Uterus (tissue), 3 donors: ENCODE measurements at regions not wholly inside any gene's neighbourhood (a gene's known extent, or its start where the extent isn't known, plus 50 kb on each side); places are given as distances from the start of the nearest gene placed in this dataset.

ENCODE experiments used
- DNase-seq, 2 donors: peaks; one replicate each; pipeline ENCODE4 v3.0.0-alpha.2; 2019 to 2020
- H3K27ac ChIP-seq, 2 donors: fragments of 200-600 bp; sonication (generic); 1 replicate in 1 of 2; 2 replicates in 1 of 2; pipeline ENCODE4 v1.5.1; 2016 to 2018
- H3K27me3 ChIP-seq, 2 donors: fragments of 200-600 bp; sonication (generic); one replicate each; pipeline ENCODE4 v1.5.1; 2018 to 2019; ENCODE audit warnings: control low read depth in 1 of 2
- H3K36me3 ChIP-seq, 2 donors: fragments of 200-600 bp; sonication (generic); one replicate each; pipeline ENCODE4 v1.5.1; 2019; ENCODE audit warnings: control low read depth in 1 of 2
- H3K4me1 ChIP-seq, 2 donors: fragments of 200-600 bp; sonication (generic); one replicate each; pipeline ENCODE4 v1.5.1; 2018 to 2019; ENCODE audit warnings: control low read depth in 1 of 2
- H3K4me3 ChIP-seq, 2 donors: fragments of 200-600 bp; sonication (generic); 1 replicate in 1 of 2; 2 replicates in 1 of 2; pipeline ENCODE4 v1.5.1; 2018 to 2019; ENCODE audit warnings: mild to moderate bottlenecking in 1 of 2
- H3K9me3 ChIP-seq, 2 donors: fragments of 200-600 bp; sonication (generic); one replicate each; pipeline ENCODE4 v1.5.1; 2019; ENCODE audit warnings: control low read depth in 1 of 2
- CTCF ChIP-seq, 4 experiments: fragments of 200-600 bp in 2 of 4; fragments of 450-650 bp in 2 of 4; sonication (generic) in 2 of 4; IDR thresholded peaks; one replicate each; pipeline ENCODE4 v1.5.1; 2016 to 2019; ENCODE audit warnings: antibody characterized with exemption in 4 of 4, mild to moderate bottlenecking in 2 of 4, moderate library complexity in 1 of 4
- POLR2A ChIP-seq, 2 donors: fragments of 450-650 bp; IDR thresholded peaks; one replicate each; pipeline ENCODE4 v1.6.1; 2016; ENCODE audit warnings: antibody characterized with exemption in 2 of 2, mild to moderate bottlenecking in 1 of 2, moderate library complexity in 1 of 2
- intact Hi-C: fragments of 100-400 bp; cut with DNase I; formaldehyde crosslinking; loops from one replicate; pipeline ENCODE4 v1.15.1; 2023; ENCODE audit warnings: low total_unique reads
- donor health status: DM: yes; HTN: yes; CAD: no.

GRCh38 chrY:11022734-11023133, 1495.1 kb downstream of the TSPY10 start:
- Histone ChIP-seq H3K4me1 (no peaks in the 10 kb centered on the region), H3K9me3 (no peaks in the 10 kb centered on the region), H3K27ac (no peak overlapping the region), H3K36me3 (no peaks in the 10 kb centered on the region), H3K27me3 (no peaks in the 10 kb centered on the region), H3K4me3 (no peak overlapping the region)
- intact Hi-C loops: no loop called here
- TF ChIP-seq CTCF (IDR thresholded peaks at IDR 0.05): no peak
- no peak for TF ChIP-seq POLR2A (IDR thresholded peaks at IDR 0.05)
- no peak for DNase-seq

- Histone ChIP-seq H3K4me1 (no peaks in the 10 kb centered on the region), H3K27ac (no peak overlapping the region), H3K36me3 (no peaks in the 10 kb centered on the region), H3K4me3 (no peak overlapping the region), H3K9me3 (no peaks in the 10 kb centered on the region), H3K27me3 (no peaks in the 10 kb centered on the region)
- intact Hi-C loops: no loop called here
- no peak for DNase-seq
- no peak for TF ChIP-seq POLR2A (IDR thresholded peaks at IDR 0.05)
Measured at GRCh38 chrY:11044234-11044883, 1516.7 kb downstream of the TSPY10 start.

- no peaks in the 10 kb centered on the region for H3K36me3 ChIP-seq
- intact Hi-C loops: no loop called here
Measured at GRCh38 chrY:11063486-11063885, 1535.8 kb downstream of the TSPY10 start.

GRCh38 chrY:11063960-11064359, 1536.3 kb downstream of the TSPY10 start:
- intact Hi-C loops: no loop called here
- H3K27me3 ChIP-seq: no peaks in the 10 kb centered on the region

More at GRCh38 chrY:11063486-11063885, 1535.8 kb downstream of the TSPY10 start:
- no peak for DNase-seq
- Histone ChIP-seq H3K27me3 (no peaks in the 10 kb centered on the region), H3K9me3 (no peaks in the 10 kb centered on the region), H3K27ac (no peak overlapping the region), H3K4me1 (no peaks in the 10 kb centered on the region), H3K4me3 (no peak overlapping the region)
- TF ChIP-seq POLR2A (IDR thresholded peaks at IDR 0.05) (no peak), CTCF (IDR thresholded peaks at IDR 0.05) (no peak)

GRCh38 chrY:11064376-11064775, 1536.7 kb downstream of the TSPY10 start:
- H3K27ac ChIP-seq: no peak overlapping the region
- no peak for DNase-seq
- no peaks in the 10 kb centered on the region for H3K27me3 ChIP-seq
- intact Hi-C loops: no loop called here
- H3K4me3 ChIP-seq: no peak overlapping the region
- no peaks in the 10 kb centered on the region for H3K4me1 ChIP-seq
- H3K36me3 ChIP-seq: no peaks in the 10 kb centered on the region
- TF ChIP-seq POLR2A (IDR thresholded peaks at IDR 0.05) (no peak), CTCF (IDR thresholded peaks at IDR 0.05) (no peak)
- H3K9me3 ChIP-seq: no peaks in the 10 kb centered on the region

More at GRCh38 chrY:11063960-11064359, 1536.3 kb downstream of the TSPY10 start:
- no peak overlapping the region for H3K27ac ChIP-seq
- H3K36me3 ChIP-seq: no peaks in the 10 kb centered on the region
- H3K4me1 ChIP-seq: no peaks in the 10 kb centered on the region
- no peak for TF ChIP-seq CTCF (IDR thresholded peaks at IDR 0.05)
- TF ChIP-seq POLR2A (IDR thresholded peaks at IDR 0.05): no peak
- no peaks in the 10 kb centered on the region for H3K9me3 ChIP-seq
- no peak overlapping the region for H3K4me3 ChIP-seq
- no peak for DNase-seq

- H3K4me1 ChIP-seq: no peaks in the 10 kb centered on the region
- no peak for TF ChIP-seq POLR2A (IDR thresholded peaks at IDR 0.05)
- no peaks in the 10 kb centered on the region for H3K36me3 ChIP-seq
- intact Hi-C loops: no loop called here
- H3K4me3 ChIP-seq: no peak overlapping the region
- no peaks in the 10 kb centered on the region for H3K27me3 ChIP-seq
- H3K9me3 ChIP-seq: no peaks in the 10 kb centered on the region
- H3K27ac ChIP-seq: no peak overlapping the region
- no peak for DNase-seq
Measured at GRCh38 chrY:11069271-11069670, 1541.6 kb downstream of the TSPY10 start.
